Stimulated activated CD8-positive, alpha-beta memory T cell treated with anti-CD3 and anti-CD28 coated beads, Interleukin-4, amount 100 ng/mL, for 1 hour (primary cell): ENCODE measurements at regions not wholly inside any gene's neighbourhood (a gene's known extent, or its start where the extent isn't known, plus 50 kb on each side); places are given as distances from the start of the nearest gene placed in this dataset.

Experiments
- DNase-seq, 2 donors: peaks; one replicate each; pipeline ENCODE4 v3.0.0-alpha.2; 2020; ENCODE audit warnings: low read depth in 2 of 2, low spot score in 1 of 2

- DNase-seq = no peak
Measured at GRCh38 chr1:208634346-208635140, 390.4 kb upstream of the PLXNA2 start.

- no peak for DNase-seq
Measured at GRCh38 chr1:208637181-208637580, 393.0 kb upstream of the PLXNA2 start.

GRCh38 chr1:208639382-208639781, 395.2 kb upstream of the PLXNA2 start:
- no peak for DNase-seq

- DNase-seq = no peak
Measured at GRCh38 chr1:208640295-208640694, 396.1 kb upstream of the PLXNA2 start.

- DNase-seq = no peak
Measured at GRCh38 chr1:208641579-208642280, 397.5 kb upstream of the PLXNA2 start.

GRCh38 chr1:208643005-208643597, 398.9 kb upstream of the PLXNA2 start:
- DNase-seq = no peak

GRCh38 chr1:208644401-208645160, 400.4 kb upstream of the PLXNA2 start:
- no peak for DNase-seq

GRCh38 chr1:208646431-208646830, 402.2 kb upstream of the PLXNA2 start:
- no peak for DNase-seq

- no peak for DNase-seq
Measured at GRCh38 chr1:208648146-208648545, 404.0 kb upstream of the PLXNA2 start.

GRCh38 chr1:208652296-208653160, 408.3 kb upstream of the PLXNA2 start:
- DNase-seq = no peak

GRCh38 chr1:208653426-208653825, 409.2 kb upstream of the PLXNA2 start:
- no peak for DNase-seq

- no peak for DNase-seq
Measured at GRCh38 chr1:208654241-208654640, 410.1 kb upstream of the PLXNA2 start.

- no peak for DNase-seq
Measured at GRCh38 chr1:208665936-208666335, 421.8 kb upstream of the PLXNA2 start.

GRCh38 chr1:208668991-208669390, 424.8 kb upstream of the PLXNA2 start:
- no peak for DNase-seq

- no peak for DNase-seq
Measured at GRCh38 chr1:208670778-208671177, 426.6 kb upstream of the PLXNA2 start.

- no peak for DNase-seq
Measured at GRCh38 chr1:208681878-208682663, 437.9 kb upstream of the PLXNA2 start.

- no peak for DNase-seq
Measured at GRCh38 chr1:208682664-208683013, 438.5 kb upstream of the PLXNA2 start.

- no peak for DNase-seq
Measured at GRCh38 chr1:208683141-208683540, 439.0 kb upstream of the PLXNA2 start.

GRCh38 chr1:208684192-208684591, 440.0 kb upstream of the PLXNA2 start:
- DNase-seq = no peak

GRCh38 chr1:208686592-208686991, 442.4 kb upstream of the PLXNA2 start:
- DNase-seq = no peak
